Osteoblast (primary cell): ENCODE measurements at regions not wholly inside any gene's neighbourhood (a gene's known extent, or its start where the extent isn't known, plus 50 kb on each side); places are given as distances from the start of the nearest gene placed in this dataset.

ENCODE experiments used
- DNase-seq: peaks from one replicate; pipeline ENCODE4 v3.0.0; 2011; ENCODE audit warnings: low spot score, mixed read lengths; ENCODE audit not compliant: insufficient read length; ENCODE audit errors: missing footprints
- H2AFZ ChIP-seq: 2 replicates; pipeline ENCODE4 v1.6.0; 2011; ENCODE audit warnings: mild to moderate bottlenecking, low read length
- H3K27ac ChIP-seq: 2 replicates; pipeline ENCODE4 v1.5.1; 2011; ENCODE audit warnings: mild to moderate bottlenecking, low read depth, low read length, moderate library complexity
- H3K27me3 ChIP-seq: 2 replicates; pipeline ENCODE4 v1.6.0; 2012; ENCODE audit warnings: mild to moderate bottlenecking, control low read depth, inconsistent platforms, low read length, moderate library complexity; ENCODE audit not compliant: insufficient read depth
- H3K36me3 ChIP-seq: 2 replicates; pipeline ENCODE4 v1.5.1; 2011; ENCODE audit warnings: mild to moderate bottlenecking, low read length, control low read depth, moderate library complexity; ENCODE audit not compliant: insufficient read depth
- H3K4me1 ChIP-seq: 2 replicates; pipeline ENCODE4 v1.5.1; 2011; ENCODE audit warnings: mild to moderate bottlenecking, low read length, control low read depth, moderate library complexity; ENCODE audit not compliant: insufficient read depth
- H3K4me2 ChIP-seq: 2 replicates; pipeline ENCODE4 v1.6.0; 2011; ENCODE audit warnings: mild to moderate bottlenecking, low read length; ENCODE audit not compliant: insufficient read depth
- H3K4me3 ChIP-seq: fragments of 200-600 bp; sonication (generic); 3 replicates; pipeline ENCODE4 v1.5.1; 2012; ENCODE audit warnings: mild to moderate bottlenecking, low read length, inconsistent platforms; ENCODE audit not compliant: insufficient read depth
- H3K79me2 ChIP-seq: 2 replicates; pipeline ENCODE4 v1.6.0; 2012; ENCODE audit warnings: mild to moderate bottlenecking, low read length, control low read depth, inconsistent platforms; ENCODE audit not compliant: insufficient read depth
- H3K9me3 ChIP-seq: 2 replicates; pipeline ENCODE4 v1.5.1; 2011; ENCODE audit warnings: low read depth, low read length, control low read depth
- H4K20me1 ChIP-seq: 2 replicates; pipeline ENCODE4 v1.6.0; 2012; ENCODE audit warnings: mild to moderate bottlenecking, low read length, control low read depth; ENCODE audit not compliant: insufficient read depth
- CTCF ChIP-seq: IDR thresholded peaks from 2 replicates; pipeline ENCODE4 v1.5.1; 2011; ENCODE audit warnings: mild to moderate bottlenecking, low read depth, low read length, moderate library complexity; ENCODE audit errors: extremely low read depth

- no peaks in the 10 kb centered on the region for H3K79me2 ChIP-seq
- H3K9me3 ChIP-seq: no peaks in the 10 kb centered on the region
- no peak for DNase-seq
- H2AFZ ChIP-seq: no peak overlapping the region
- H3K4me3 ChIP-seq: no peak overlapping the region
- H3K36me3 ChIP-seq: no peaks in the 10 kb centered on the region
- H3K4me1 ChIP-seq: no peaks in the 10 kb centered on the region
- H3K4me2 ChIP-seq: no peak overlapping the region
- no peaks in the 10 kb centered on the region for H4K20me1 ChIP-seq
- H3K27me3 ChIP-seq: no peaks in the 10 kb centered on the region
- H3K27ac ChIP-seq: no peak overlapping the region
- no peak for TF ChIP-seq CTCF
Measured at GRCh38 chr10:57946833-57947232, 320.9 kb downstream of the IPMK start.

GRCh38 chr10:57943701-57944100 is 324.0 kb downstream of the IPMK start:
- no peaks in the 10 kb centered on the region for H3K79me2 ChIP-seq
- no peak for DNase-seq
- no peak overlapping the region for H2AFZ ChIP-seq
- no peaks in the 10 kb centered on the region for H3K27me3 ChIP-seq
- no peak for TF ChIP-seq CTCF
- H4K20me1 ChIP-seq: no peaks in the 10 kb centered on the region
- no peak overlapping the region for H3K4me3 ChIP-seq
- H3K9me3 ChIP-seq: no peaks in the 10 kb centered on the region
- H3K36me3 ChIP-seq: no peaks in the 10 kb centered on the region
- H3K27ac ChIP-seq: no peak overlapping the region
- H3K4me2 ChIP-seq: no peak overlapping the region
- H3K4me1 ChIP-seq: no peaks in the 10 kb centered on the region

- Histone ChIP-seq H3K4me3 (no peak overlapping the region), H3K4me2 (no peak overlapping the region)
Measured at GRCh38 chr10:57925045-57925444, 342.6 kb downstream of the IPMK start.

GRCh38 chr10:57921140-57921539 is 346.6 kb downstream of the IPMK start:
- no peaks in the 10 kb centered on the region for H4K20me1 ChIP-seq
- H3K9me3 ChIP-seq: no peaks in the 10 kb centered on the region
- no peaks in the 10 kb centered on the region for H3K4me1 ChIP-seq
- H2AFZ ChIP-seq: no peak overlapping the region
- H3K4me2 ChIP-seq: no peak overlapping the region
- H3K36me3 ChIP-seq: no peaks in the 10 kb centered on the region
- DNase-seq: no peak
- H3K79me2 ChIP-seq: no peaks in the 10 kb centered on the region
- TF ChIP-seq CTCF: no peak
- no peak overlapping the region for H3K27ac ChIP-seq
- H3K4me3 ChIP-seq: no peak overlapping the region
- H3K27me3 ChIP-seq: no peaks in the 10 kb centered on the region

More at GRCh38 chr10:57925045-57925444, 342.6 kb downstream of the IPMK start:
- no peaks in the 10 kb centered on the region for H3K4me1 ChIP-seq
- no peak overlapping the region for H3K27ac ChIP-seq
- H2AFZ ChIP-seq: no peak overlapping the region
- H3K79me2 ChIP-seq: no peaks in the 10 kb centered on the region
- DNase-seq: no peak
- H3K27me3 ChIP-seq: no peaks in the 10 kb centered on the region
- H3K36me3 ChIP-seq: no peaks in the 10 kb centered on the region
- no peaks in the 10 kb centered on the region for H4K20me1 ChIP-seq
- H3K9me3 ChIP-seq: no peaks in the 10 kb centered on the region
- no peak for TF ChIP-seq CTCF
